H1 (cell line): ENCODE measurements at regions not wholly inside any gene's neighbourhood (a gene's known extent, or its start where the extent isn't known, plus 50 kb on each side); places are given as distances from the start of the nearest gene placed in this dataset.

ENCODE experiments used
- CTCF ChIA-PET: fragments of 300-600 bp; sonication (Branson Sonifier 250); formaldehyde crosslinking; loops from one replicate; lab custom pipeline; 2021; ENCODE audit not compliant: partially characterized antibody; lab: Charles Lee
- POLR2A ChIA-PET: fragments of 300-600 bp; sonication (Branson Sonifier 250); formaldehyde crosslinking; loops from one replicate; lab custom pipeline; 2021; ENCODE audit warnings: inconsistent platforms; ENCODE audit not compliant: partially characterized antibody; lab: Charles Lee
- DNase-seq, 2 experiments: peaks; one replicate each; pipeline versions ENCODE4 v3.0.0 to v3.0.0-alpha.2; 2010 to 2022; ENCODE audit warnings: low spot score in 2 of 2, low read depth in 1 of 2, mixed read lengths in 1 of 2
- FAIRE-seq: peaks from 2 replicates; lab custom pipeline; 2011; peaks lifted over from hg19 to GRCh38; lab: Jason Lieb, UNC
- H2AFZ ChIP-seq: 2 replicates; pipeline ENCODE4 v1.8.1; 2012; ENCODE audit warnings: low read length, inconsistent platforms
- H2AK5ac ChIP-seq: 2 replicates; pipeline ENCODE4 v1.6.1; 2013; ENCODE audit warnings: low read depth, low read length
- H2BK120ac ChIP-seq: replicated peaks from 2 replicates; pipeline ENCODE3; 2013; ENCODE audit warnings: low read depth, low read length, inconsistent platforms
- H2BK12ac ChIP-seq: 2 replicates; pipeline ENCODE4 v1.6.1; 2013; ENCODE audit warnings: low read depth, low read length
- H2BK15ac ChIP-seq: 2 replicates; pipeline ENCODE4 v1.6.1; 2013; ENCODE audit warnings: low read length
- H2BK20ac ChIP-seq: 2 replicates; pipeline ENCODE4 v1.6.1; 2013; ENCODE audit warnings: low read length
- H2BK5ac ChIP-seq: 2 replicates; pipeline ENCODE4 v1.6.1; 2013; ENCODE audit warnings: low read depth, low read length
- H3K14ac ChIP-seq: 2 replicates; pipeline ENCODE4 v1.6.1; 2013; ENCODE audit warnings: inconsistent platforms; ENCODE audit not compliant: insufficient read length
- H3K18ac ChIP-seq: 2 replicates; pipeline ENCODE4 v1.6.1; 2013; ENCODE audit warnings: low read length; ENCODE audit errors: extremely low read depth
- H3K23ac ChIP-seq: 2 replicates; pipeline ENCODE4 v1.6.1; 2013; ENCODE audit warnings: inconsistent platforms; ENCODE audit not compliant: insufficient read length
- H3K23me2 ChIP-seq: 2 replicates; pipeline ENCODE4 v1.6.1; 2013; ENCODE audit warnings: low read depth, low read length
- H3K27ac ChIP-seq: 2 replicates; pipeline ENCODE4 v1.6.1; 2011; ENCODE audit warnings: low read depth, low read length, inconsistent platforms
- H3K27me3 ChIP-seq, 4 experiments: replicated peaks in 1 of 4; 1 replicate in 1 of 4; 2 replicates in 3 of 4; pipeline versions ENCODE4 v1.6.1 to v1.8.1; 2011 to 2013; ENCODE audit warnings: low read length in 3 of 4, mild to moderate bottlenecking in 3 of 4, inconsistent platforms in 2 of 4, mixed read lengths in 2 of 4, moderate library complexity in 1 of 4; ENCODE audit not compliant: control insufficient read depth in 3 of 4, insufficient read depth in 3 of 4; ENCODE audit errors: extremely low read depth in 1 of 4
- H3K36me3 ChIP-seq, 4 experiments: 2 replicates each; pipeline versions ENCODE4 v1.6.1 to v1.8.1; 2011 to 2013; ENCODE audit warnings: mild to moderate bottlenecking in 4 of 4, low read length in 3 of 4, moderate library complexity in 2 of 4, control low read depth in 1 of 4, inconsistent platforms in 1 of 4; ENCODE audit not compliant: insufficient read depth in 4 of 4, control insufficient read depth in 2 of 4
- H3K4ac ChIP-seq: replicated peaks from 2 replicates; pipeline ENCODE3; 2013; ENCODE audit warnings: low read length, low read depth, mixed read lengths, inconsistent platforms; ENCODE audit not compliant: insufficient read length
- H3K4me1 ChIP-seq, 4 experiments: replicated peaks in 1 of 4; 1 replicate in 1 of 4; 2 replicates in 3 of 4; pipeline versions ENCODE4 v1.6.1 to v1.8.1; 2011 to 2013; ENCODE audit warnings: low read length in 3 of 4, inconsistent platforms in 2 of 4, mixed read lengths in 1 of 4; ENCODE audit not compliant: insufficient read depth in 4 of 4, control insufficient read depth in 3 of 4
- H3K4me2 ChIP-seq, 2 experiments: 2 replicates each; pipeline versions ENCODE4 v1.6.1 to v1.8.1; 2011 to 2013; ENCODE audit warnings: low read depth in 2 of 2, low read length in 2 of 2, control low read depth in 1 of 2, inconsistent platforms in 1 of 2, mild to moderate bottlenecking in 1 of 2; ENCODE audit not compliant: insufficient read depth in 1 of 2
- H3K4me3 ChIP-seq, 4 experiments: fragments of 200-600, 300-600 bp in 1 of 4; sonication (generic), shearing (Covaris generic), sonication (Bioruptor Twin) in 1 of 4; 2 replicates each; pipeline versions ENCODE4 v1.5.1 to v1.8.1; 2011 to 2016; ENCODE audit warnings: low read length in 4 of 4, low read depth in 3 of 4, control low read depth in 2 of 4, inconsistent platforms in 2 of 4, mild to moderate bottlenecking in 2 of 4, mixed read lengths in 1 of 4, moderate library complexity in 1 of 4; ENCODE audit not compliant: insufficient read depth in 2 of 4; ENCODE audit errors: extremely low read depth in 1 of 4
- H3K56ac ChIP-seq: replicated peaks from 2 replicates; pipeline ENCODE3; 2013; ENCODE audit warnings: low read depth, mild to moderate bottlenecking, mixed read lengths, low read length, inconsistent platforms; ENCODE audit not compliant: insufficient read length
- H3K79me1 ChIP-seq: 2 replicates; pipeline ENCODE4 v1.6.1; 2013; ENCODE audit warnings: low read depth, low read length, control low read depth
- H3K79me2 ChIP-seq, 2 experiments: 2 replicates each; pipeline versions ENCODE4 v1.6.1 to v1.8.1; 2012 to 2013; ENCODE audit warnings: low read length in 2 of 2, mild to moderate bottlenecking in 2 of 2, inconsistent platforms in 1 of 2; ENCODE audit not compliant: insufficient read depth in 2 of 2, control insufficient read depth in 1 of 2
- H3K9ac ChIP-seq, 4 experiments: replicated peaks in 1 of 4; 1 replicate in 1 of 4; 2 replicates in 3 of 4; pipeline versions ENCODE4 v1.6.1 to v1.8.1; 2011 to 2013; ENCODE audit warnings: low read depth in 3 of 4, low read length in 3 of 4, control low read depth in 2 of 4, mild to moderate bottlenecking in 2 of 4, moderate library complexity in 2 of 4, inconsistent platforms in 1 of 4; ENCODE audit errors: extremely low read depth in 1 of 4
- H3K9me3 ChIP-seq, 2 experiments: 2 replicates each; pipeline versions ENCODE4 v1.6.1 to v1.8.1; 2012 to 2013; ENCODE audit warnings: mild to moderate bottlenecking in 2 of 2, moderate library complexity in 2 of 2, control low read depth in 1 of 2, inconsistent platforms in 1 of 2, low read depth in 1 of 2, low read length in 1 of 2, mixed read lengths in 1 of 2; ENCODE audit not compliant: insufficient read depth in 2 of 2
- H4K20me1 ChIP-seq, 2 experiments: replicated peaks in 1 of 2; 2 replicates each; pipeline versions ENCODE3 to v1.8.1; 2011 to 2013; ENCODE audit warnings: inconsistent platforms in 2 of 2, low read length in 2 of 2, mild to moderate bottlenecking in 1 of 2; ENCODE audit not compliant: insufficient read depth in 2 of 2, control insufficient read depth in 1 of 2
- H4K5ac ChIP-seq: 2 replicates; pipeline ENCODE4 v1.6.1; 2013; ENCODE audit warnings: low read length, low read depth, mixed read lengths, inconsistent platforms; ENCODE audit not compliant: insufficient read length
- H4K8ac ChIP-seq: 2 replicates; pipeline ENCODE4 v1.8.0; 2013; ENCODE audit warnings: mild to moderate bottlenecking, moderate library complexity, low read length, inconsistent platforms; ENCODE audit not compliant: insufficient read depth; ENCODE audit errors: extremely low read depth
- H4K91ac ChIP-seq: replicated peaks from 2 replicates; pipeline ENCODE3; 2013; ENCODE audit warnings: low read length, mixed read lengths, inconsistent platforms; ENCODE audit not compliant: insufficient read length
- CEBPB ChIP-seq: IDR thresholded peaks from 2 replicates; pipeline ENCODE4 v1.6.1; 2012; ENCODE audit warnings: low read depth, low read length
- CHD1 ChIP-seq: IDR thresholded peaks from 2 replicates; pipeline ENCODE4 v1.6.1; 2012; ENCODE audit warnings: low read depth, low read length, improper control_type of control experiment
- CHD2 ChIP-seq: IDR thresholded peaks from 2 replicates; pipeline ENCODE4 v1.6.1; 2012; ENCODE audit warnings: low read length, improper control_type of control experiment
- EGR1 ChIP-seq: IDR thresholded peaks from 2 replicates; pipeline ENCODE4 v1.6.1; 2011; ENCODE audit warnings: low read depth, low read length, borderline replicate concordance
- EP300 ChIP-seq, 2 experiments: IDR thresholded peaks; 1 replicate in 1 of 2; 2 replicates in 1 of 2; pipeline ENCODE4 v1.6.1; 2011 to 2012; ENCODE audit warnings: low read depth in 2 of 2, low read length in 2 of 2, mild to moderate bottlenecking in 2 of 2, borderline replicate concordance in 1 of 2, inconsistent platforms in 1 of 2, moderate library complexity in 1 of 2
- HDAC6 ChIP-seq: IDR thresholded peaks from one replicate; pipeline ENCODE4 v1.7.1; 2012; ENCODE audit warnings: low read depth, mild to moderate bottlenecking, inconsistent platforms, low read length, moderate library complexity
- KDM4A ChIP-seq: IDR thresholded peaks from one replicate; pipeline ENCODE4 v1.7.1; 2012; ENCODE audit warnings: low read depth, mild to moderate bottlenecking, moderate library complexity, low read length, inconsistent platforms; ENCODE audit not compliant: severe bottlenecking
- NANOG ChIP-seq: IDR thresholded peaks from 2 replicates; pipeline ENCODE4 v1.6.1; 2011; ENCODE audit warnings: low read length, low read depth, mild to moderate bottlenecking, inconsistent platforms; ENCODE audit not compliant: insufficient read depth, poor library complexity, severe bottlenecking
- POLR2A ChIP-seq, 2 experiments: IDR thresholded peaks; 1 replicate in 1 of 2; 2 replicates in 1 of 2; pipeline ENCODE4 v1.6.1; 2011; ENCODE audit warnings: low read depth in 2 of 2, low read length in 2 of 2, mild to moderate bottlenecking in 2 of 2; ENCODE audit errors: control extremely low read depth in 1 of 2
- RNF2 ChIP-seq: fragments of 200-900, 300-1000 bp; sonication (generic); IDR thresholded peaks from 2 replicates; pipeline ENCODE4 v1.7.1; 2016; ENCODE audit warnings: borderline replicate concordance, low read depth, mild to moderate bottlenecking, antibody characterized with exemption, low read length; ENCODE audit not compliant: poor library complexity, severe bottlenecking; ENCODE audit errors: missing control alignments
- SRF ChIP-seq: IDR thresholded peaks from 2 replicates; pipeline ENCODE4 v1.6.1; 2011; ENCODE audit warnings: mild to moderate bottlenecking, low read depth, low read length, moderate library complexity
- TCF12 ChIP-seq: IDR thresholded peaks from 2 replicates; pipeline ENCODE4 v1.6.1; 2011; ENCODE audit warnings: low read depth, mild to moderate bottlenecking, low read length
- TEAD4 ChIP-seq: IDR thresholded peaks from 2 replicates; pipeline ENCODE4 v1.6.1; 2012; ENCODE audit warnings: low read depth, low read length, inconsistent platforms, mixed read lengths
- YY1 ChIP-seq: IDR thresholded peaks from 2 replicates; pipeline ENCODE4 v1.6.1; 2011; ENCODE audit warnings: low read depth, mild to moderate bottlenecking, low read length
- WGBS, 2 experiments: shearing (Covaris generic) in 1 of 2; methylation state at CpG; one replicate each; pipeline versions ENCODE4 v1.1.6 to v1.1.7; 2013 to 2015; ENCODE audit warnings: low lambda C conversion rate in 2 of 2, mixed read lengths in 2 of 2, inconsistent platforms in 1 of 2, low coverage in 1 of 2, missing lambda C conversion rate in 1 of 2; ENCODE audit not compliant: insufficient replicate concordance in 2 of 2, insufficient coverage in 1 of 2, insufficient read length in 1 of 2; ENCODE audit errors: extremely low coverage in 1 of 2, missing lambda C conversion rate in 1 of 2; 5-methylcytosine and 5-hydroxymethylcytosine counted together

DNA sequence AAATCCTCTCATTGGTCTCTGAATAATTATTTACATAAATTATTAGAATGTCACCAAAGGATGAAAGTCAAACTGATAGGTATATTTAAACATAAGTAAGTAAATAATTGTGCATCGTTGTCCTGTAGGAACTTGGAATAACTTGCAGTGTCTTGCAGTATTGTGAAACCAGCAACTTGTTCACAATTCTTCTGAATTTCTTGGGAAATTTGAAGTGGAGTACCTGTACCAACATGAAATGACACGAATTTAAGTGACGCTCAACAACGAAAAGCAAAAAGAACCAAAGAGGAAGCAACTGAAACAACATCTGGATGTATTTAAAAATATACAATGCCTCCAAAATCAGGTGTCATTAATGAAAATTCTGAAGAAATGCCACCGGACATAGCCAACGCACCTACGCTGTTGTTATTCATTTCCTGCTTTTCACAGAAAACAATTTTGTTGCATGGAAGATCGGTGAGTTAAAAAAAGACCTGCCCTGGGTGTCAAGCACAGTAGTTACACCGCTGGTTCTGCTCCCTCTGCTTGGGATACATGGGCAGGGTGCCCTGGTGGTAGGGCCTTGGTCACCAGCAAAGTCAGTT is 112.5 kb downstream of the RPLP1 start:
- Histone ChIP-seq H2BK20ac (no peak overlapping the region), H3K27me3 (no peaks in the 10 kb centered on the region; a peak in 1 of 7 replicates), H3K18ac (no peak overlapping the region), H3K79me2 (no peaks in the 10 kb centered on the region), H3K14ac (no peak overlapping the region), H2AK5ac (no peak overlapping the region), H4K20me1 (no peaks in the 10 kb centered on the region), H4K5ac (no peak overlapping the region), H3K9ac (no peak overlapping the region), H3K56ac (no peak overlapping the region), H3K23ac (no peak overlapping the region), H2BK12ac (no peak overlapping the region), H3K23me2 (no peaks in the 10 kb centered on the region), H2BK120ac (no peak overlapping the region), H3K4me2 (no peak overlapping the region), H3K4ac (no peak overlapping the region), H4K8ac (no peak overlapping the region), H3K9me3 (no peaks in the 10 kb centered on the region), H3K4me3 (no peak overlapping the region), H3K4me1 (no peaks in the 10 kb centered on the region), H3K79me1 (no peaks in the 10 kb centered on the region), H3K36me3 (no peaks in the 10 kb centered on the region), H2BK15ac (no peak overlapping the region), H2BK5ac (no peak overlapping the region), H3K27ac (no peak overlapping the region), H2AFZ (no peak overlapping the region), H4K91ac (no peak overlapping the region)
- 86% methylated on average over 9 of the region's 9 CpGs; no CpG with 5 or more reads in 1 of the 2 experiments for WGBS, 2 experiments
- no peak for FAIRE-seq
- ChIA-PET POLR2A (no interaction called here), CTCF (no interaction called here)
- DNase-seq = no peak
- no peak for TF ChIP-seq HDAC6
- no peak for TF ChIP-seq CEBPB
- no peak for TF ChIP-seq TEAD4
- TF ChIP-seq TCF12 = no peak
- no peak for TF ChIP-seq SRF
- no peak for TF ChIP-seq POLR2A (IDR thresholded peaks at IDR 0.05; ENCODE audit: control extremely low read depth in 1 of 2, low read depth in 2 of 2, low read length in 2 of 2)
- no peak for TF ChIP-seq RNF2
- TF ChIP-seq EGR1 = no peak
- TF ChIP-seq CHD2 = no peak
- TF ChIP-seq KDM4A = no peak
- no peak for TF ChIP-seq YY1
- TF ChIP-seq NANOG = no peak
- no peak for TF ChIP-seq CHD1
- TF ChIP-seq EP300 (IDR thresholded peaks at IDR 0.05; ENCODE audit: borderline replicate concordance in 1 of 2, low read depth in 2 of 2, low read length in 2 of 2) = no peak
